H1 (cell line): ENCODE measurements at regions not wholly inside any gene's neighbourhood (a gene's known extent, or its start where the extent isn't known, plus 50 kb on each side); places are given as distances from the start of the nearest gene placed in this dataset.

Experiments used
- JUN ChIP-seq: IDR thresholded peaks from 2 replicates; pipeline ENCODE4 v1.6.1; 2011; ENCODE audit warnings: low read depth, mild to moderate bottlenecking, improper control_type of control experiment, low read length
- POU5F1 ChIP-seq: IDR thresholded peaks from 2 replicates; pipeline ENCODE4 v1.6.1; 2011; ENCODE audit warnings: low read depth, mild to moderate bottlenecking, low read length, moderate library complexity
- RAD21 ChIP-seq, 2 experiments: IDR thresholded peaks in 1 of 2; conservative IDR thresholded peaks in 1 of 2; 2 replicates each; pipeline ENCODE4 v1.6.1; 2011; ENCODE audit warnings: low read depth in 2 of 2, low read length in 2 of 2, improper control_type of control experiment in 1 of 2, inconsistent platforms in 1 of 2, mild to moderate bottlenecking in 1 of 2, moderate library complexity in 1 of 2
- TF ChIP-seq, protein P1 (sequence below), 3 experiments: IDR thresholded peaks; 1 replicate in 2 of 3; 2 replicates in 1 of 3; pipeline versions ENCODE4 v1.5.1 to v1.6.1; 2011; ENCODE audit warnings: low read length in 3 of 3, mild to moderate bottlenecking in 3 of 3, inconsistent platforms in 2 of 3, low read depth in 1 of 3, moderate library complexity in 1 of 3; ENCODE audit not compliant: insufficient read depth in 1 of 3; ENCODE audit errors: control extremely low read depth in 1 of 3

DNA sequence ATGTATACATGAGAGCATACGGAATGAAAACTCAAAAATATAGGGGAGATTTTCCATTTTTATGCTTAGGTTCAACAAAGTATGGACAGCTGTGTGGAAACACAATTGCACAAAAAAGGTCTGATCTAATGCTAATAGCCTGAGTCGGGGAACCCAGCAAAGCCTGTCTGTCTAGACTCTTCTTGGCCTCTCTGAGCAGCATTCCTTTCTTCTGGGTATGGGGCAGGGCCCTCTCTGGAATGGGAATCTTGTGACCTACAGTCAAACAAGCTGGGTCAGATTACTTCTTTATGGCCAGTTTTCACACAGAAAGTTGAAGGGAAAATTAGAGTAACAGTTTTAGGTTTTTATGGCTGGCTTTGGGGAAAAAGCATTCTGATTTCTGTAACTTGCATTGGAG is 534.0 kb upstream of the LMO3 start:
- TF ChIP-seq, protein P1, sequence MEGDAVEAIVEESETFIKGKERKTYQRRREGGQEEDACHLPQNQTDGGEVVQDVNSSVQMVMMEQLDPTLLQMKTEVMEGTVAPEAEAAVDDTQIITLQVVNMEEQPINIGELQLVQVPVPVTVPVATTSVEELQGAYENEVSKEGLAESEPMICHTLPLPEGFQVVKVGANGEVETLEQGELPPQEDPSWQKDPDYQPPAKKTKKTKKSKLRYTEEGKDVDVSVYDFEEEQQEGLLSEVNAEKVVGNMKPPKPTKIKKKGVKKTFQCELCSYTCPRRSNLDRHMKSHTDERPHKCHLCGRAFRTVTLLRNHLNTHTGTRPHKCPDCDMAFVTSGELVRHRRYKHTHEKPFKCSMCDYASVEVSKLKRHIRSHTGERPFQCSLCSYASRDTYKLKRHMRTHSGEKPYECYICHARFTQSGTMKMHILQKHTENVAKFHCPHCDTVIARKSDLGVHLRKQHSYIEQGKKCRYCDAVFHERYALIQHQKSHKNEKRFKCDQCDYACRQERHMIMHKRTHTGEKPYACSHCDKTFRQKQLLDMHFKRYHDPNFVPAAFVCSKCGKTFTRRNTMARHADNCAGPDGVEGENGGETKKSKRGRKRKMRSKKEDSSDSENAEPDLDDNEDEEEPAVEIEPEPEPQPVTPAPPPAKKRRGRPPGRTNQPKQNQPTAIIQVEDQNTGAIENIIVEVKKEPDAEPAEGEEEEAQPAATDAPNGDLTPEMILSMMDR (IDR thresholded peaks at IDR 0.05; ENCODE audit: control extremely low read depth in 1 of 3, insufficient read depth in 1 of 3, low read depth in 1 of 3, low read length in 3 of 3), result no peak
- no peak for TF ChIP-seq POU5F1
- TF ChIP-seq JUN, result no peak
- TF ChIP-seq RAD21 (IDR thresholded peaks at IDR 0.05 in 1 of 2, conservative IDR thresholded peaks at IDR 0.05 in 1 of 2; ENCODE audit: low read depth in 2 of 2, low read length in 2 of 2), result no peak
